ENCODE measurements at regions not wholly inside any gene's neighbourhood (a gene's known extent, or its start where the extent isn't known, plus 50 kb on each side); places are given as distances from the start of the nearest gene placed in this dataset.

DNA sequence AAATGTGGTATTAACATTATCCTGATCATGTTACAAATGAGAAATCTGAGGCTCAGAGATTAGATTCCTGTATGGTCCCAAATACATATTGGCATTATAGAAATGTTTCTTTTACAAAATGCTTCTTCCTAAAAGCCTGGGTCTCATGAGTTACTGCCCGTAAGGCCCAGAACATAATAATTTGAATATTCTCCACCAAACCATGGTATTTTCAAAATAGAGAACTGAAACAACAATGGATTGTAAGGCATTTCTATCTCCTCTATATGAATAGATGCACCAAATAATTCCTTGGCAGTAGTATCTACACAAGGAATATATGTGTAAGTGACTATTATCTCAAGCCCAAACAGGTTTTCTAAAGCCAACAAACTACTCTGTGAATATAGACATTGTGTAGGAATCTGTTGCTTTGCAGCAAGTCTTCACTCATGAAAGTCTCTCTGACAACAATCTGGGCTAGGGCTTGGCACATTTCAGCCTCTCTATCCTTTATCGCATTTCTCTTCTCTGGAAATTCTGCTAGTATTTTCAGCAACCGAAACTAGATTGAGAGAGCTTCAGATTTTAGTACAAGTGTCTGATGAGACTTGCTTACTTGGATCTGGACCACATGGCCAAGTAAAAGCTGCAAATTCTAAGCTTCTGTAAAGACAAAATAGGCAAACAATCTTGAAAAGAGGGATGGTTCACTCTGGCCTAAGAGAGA is 112.8 kb upstream of the ARHGAP20 start:
- DNase-seq: no peak

DNA sequence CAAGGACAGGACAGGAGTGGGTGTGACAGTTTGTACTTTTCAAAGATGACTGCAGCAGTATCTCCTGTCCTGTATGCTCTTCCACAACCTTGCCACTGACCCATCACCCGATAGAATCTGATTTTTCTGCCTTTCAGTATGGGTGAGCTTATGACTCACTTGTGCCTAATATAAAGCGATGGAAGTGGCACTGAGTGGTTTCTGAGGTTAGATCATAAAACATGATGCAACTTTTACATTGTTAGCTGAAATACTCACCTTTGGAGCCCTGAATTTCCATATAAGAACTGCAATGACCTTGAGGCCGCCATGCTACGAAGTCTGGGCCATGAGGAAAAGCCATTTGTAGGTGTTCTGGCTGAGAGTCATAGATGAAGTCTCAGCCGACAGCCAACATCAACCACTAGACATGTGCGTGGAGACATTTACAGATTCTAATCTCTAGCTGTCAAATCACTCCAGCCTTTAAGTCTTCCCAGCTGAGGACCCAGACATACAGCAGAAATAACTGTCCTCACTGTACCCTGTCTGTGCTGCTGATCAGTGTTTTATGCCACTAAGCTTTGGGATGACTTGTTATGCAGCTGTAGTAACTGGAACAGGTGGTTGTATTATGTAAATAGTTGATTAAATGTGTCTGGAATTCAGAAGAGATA is 105.9 kb upstream of the ARHGAP20 start:
- DNase-seq: no peak

DNA sequence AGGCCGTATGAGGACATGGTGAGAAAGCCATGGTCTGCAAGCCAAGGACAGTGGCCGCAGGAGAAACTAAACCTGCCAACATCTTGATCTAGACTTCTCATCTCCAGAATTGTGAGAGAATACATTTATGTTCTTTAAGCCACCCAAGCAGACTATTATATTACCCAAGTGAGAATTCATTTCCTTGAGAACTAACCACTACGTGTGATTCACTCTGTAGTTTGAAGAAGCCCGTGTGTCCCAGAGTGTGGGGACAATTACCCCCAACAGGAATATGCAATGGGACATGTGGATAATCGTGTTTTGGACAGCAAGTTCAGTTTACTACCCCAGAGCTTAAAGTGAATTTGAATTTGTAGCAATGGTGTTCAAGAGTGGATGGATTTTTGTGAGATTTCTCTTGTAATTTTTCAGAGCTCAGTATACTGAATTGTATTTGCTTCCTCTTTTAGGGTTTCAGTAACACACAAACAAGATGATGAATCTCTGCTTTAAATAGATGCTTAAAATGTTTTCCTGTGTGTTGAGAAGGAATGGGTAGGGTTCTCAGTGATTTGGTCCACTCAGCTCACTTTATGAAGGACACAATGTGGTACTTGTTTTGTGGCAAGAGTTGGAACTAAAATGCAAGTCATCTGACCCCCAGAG is 100.0 kb upstream of the ARHGAP20 start:
- no peak for DNase-seq

DNA sequence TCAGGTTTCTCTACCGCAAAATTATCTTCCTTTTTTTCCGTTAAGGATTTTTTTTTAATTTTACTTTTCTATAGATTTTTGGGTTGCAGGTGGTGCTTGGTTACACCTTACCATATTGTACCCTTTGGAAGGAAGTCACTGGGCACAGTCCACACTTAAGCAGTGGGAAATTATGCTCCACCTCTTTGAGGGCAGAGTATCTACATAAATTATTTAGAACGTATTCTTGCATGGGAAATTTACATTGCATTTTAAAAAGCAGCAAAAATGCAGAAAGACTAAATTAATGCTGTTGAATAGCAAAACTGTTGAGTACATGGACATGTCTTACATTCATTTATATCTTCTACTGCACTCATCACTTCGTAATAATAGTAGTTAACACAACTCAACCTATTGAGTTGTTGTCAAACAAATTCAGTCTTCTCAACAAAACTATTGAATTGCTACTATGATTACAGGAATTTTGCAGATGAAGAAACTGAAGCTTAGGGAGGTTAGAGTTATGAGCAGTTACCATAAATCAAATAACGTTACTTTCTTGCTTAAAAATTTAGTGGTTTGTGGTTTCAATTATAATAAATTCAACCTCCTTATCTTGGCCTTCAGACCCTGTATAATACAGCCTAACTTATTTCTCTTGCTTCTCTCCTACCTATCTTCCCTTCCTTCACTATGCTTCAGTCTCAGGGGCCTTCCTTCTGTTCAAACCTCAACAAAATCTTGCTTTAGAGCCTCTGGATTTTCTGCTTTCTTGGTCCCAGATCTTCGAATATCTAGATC is 97.4 kb upstream of the ARHGAP20 start:
- DNase-seq: no peak

DNA sequence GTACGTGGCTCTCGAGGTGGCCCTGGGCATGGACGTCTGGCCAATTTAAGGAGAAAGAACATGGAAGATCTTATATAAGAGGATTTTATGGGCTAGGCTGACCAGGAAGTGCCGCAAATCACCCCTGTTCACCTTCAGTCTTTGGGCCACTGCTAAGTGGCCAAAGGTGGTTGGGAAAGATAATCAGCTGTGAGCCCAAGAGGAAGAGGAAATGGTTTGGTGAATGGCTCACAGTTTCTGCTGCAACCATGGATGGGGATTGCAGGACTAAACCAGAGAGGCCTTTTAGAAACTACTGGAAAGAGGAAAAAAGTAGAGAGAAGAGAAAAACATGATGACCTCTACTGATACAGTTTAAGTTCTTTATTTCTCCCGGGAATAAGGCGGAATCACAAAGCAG is 96.0 kb upstream of the ARHGAP20 start:
- no peak for DNase-seq

DNA sequence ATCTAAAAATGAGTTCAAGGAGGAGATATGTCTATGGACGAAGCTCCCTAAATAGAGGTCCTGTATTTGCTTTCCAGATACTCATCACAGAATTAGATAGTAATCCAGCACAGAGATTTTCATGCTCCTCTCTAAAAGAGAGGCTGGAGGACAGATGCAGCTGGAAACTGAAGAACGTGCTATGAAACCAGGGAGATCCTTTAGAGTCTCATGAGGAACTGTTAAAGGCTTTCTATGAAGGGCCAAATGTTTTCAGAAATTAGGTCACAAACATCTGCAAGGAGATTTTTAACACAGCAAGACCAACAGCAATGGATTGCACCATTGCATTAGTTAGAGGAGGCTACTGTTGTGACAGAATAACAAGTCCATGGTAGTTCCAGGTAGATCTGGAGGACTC is 95.6 kb upstream of the ARHGAP20 start:
- DNase-seq: no peak

DNA sequence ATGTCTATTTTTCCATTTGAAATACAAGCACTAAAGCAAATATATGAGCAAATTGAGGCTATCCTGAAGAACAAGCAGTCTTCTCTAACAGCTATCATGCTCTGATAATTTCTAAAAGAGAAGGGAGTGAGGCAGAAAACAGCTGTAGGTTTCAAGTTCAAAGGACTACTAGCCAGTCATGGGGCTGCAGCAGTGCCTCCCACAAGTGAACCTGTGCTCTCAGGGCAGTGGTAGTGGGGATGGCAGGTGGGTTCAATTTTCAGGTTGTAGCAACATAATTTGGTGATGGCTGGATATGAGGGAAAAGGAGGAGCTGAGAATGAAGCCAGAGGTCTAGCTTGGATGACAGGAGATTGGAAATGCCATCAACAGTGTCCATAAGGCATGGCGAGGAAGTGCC is 93.5 kb upstream of the ARHGAP20 start:
- no peak for DNase-seq

DNA sequence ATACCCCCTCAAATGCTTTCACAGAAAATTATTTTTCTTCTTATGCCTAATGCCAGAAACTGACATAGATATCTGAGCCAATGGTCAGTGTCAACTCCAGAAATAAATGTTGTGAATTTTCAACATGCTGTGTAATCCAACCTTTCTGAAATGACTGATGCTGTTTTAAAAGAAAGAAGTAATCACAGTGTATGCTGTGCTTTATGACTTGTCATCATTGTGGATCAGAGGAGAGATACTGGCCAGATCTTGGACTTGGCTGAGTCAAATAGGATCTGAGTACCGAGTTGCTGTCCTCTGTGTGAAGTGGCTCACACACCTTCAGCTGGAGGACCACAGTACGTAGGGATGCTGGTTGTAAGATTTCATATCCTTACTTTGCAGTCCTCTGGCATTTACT is 89.9 kb upstream of the ARHGAP20 start:
- no peak for DNase-seq

DNA sequence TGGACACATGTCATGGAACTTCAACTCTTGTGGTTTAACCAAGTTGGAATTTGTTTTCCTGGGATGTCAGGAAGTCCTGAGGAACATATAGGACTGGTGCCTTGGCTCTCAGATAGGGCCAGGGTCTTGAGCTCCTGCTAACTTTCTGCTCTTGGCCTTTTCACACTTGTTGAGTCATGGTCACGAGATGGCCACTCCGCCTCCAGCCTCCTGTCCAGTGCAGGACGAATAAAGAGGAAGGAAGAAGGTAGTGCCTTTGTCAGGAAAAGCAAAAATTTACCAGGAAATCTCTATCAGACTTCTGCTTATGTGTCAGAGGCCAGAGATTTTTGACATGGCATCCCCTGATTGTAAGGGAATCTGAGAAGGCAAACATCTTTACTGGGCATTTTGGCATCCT is 89.1 kb upstream of the ARHGAP20 start:
- DNase-seq: peak; percentile 7

DNA sequence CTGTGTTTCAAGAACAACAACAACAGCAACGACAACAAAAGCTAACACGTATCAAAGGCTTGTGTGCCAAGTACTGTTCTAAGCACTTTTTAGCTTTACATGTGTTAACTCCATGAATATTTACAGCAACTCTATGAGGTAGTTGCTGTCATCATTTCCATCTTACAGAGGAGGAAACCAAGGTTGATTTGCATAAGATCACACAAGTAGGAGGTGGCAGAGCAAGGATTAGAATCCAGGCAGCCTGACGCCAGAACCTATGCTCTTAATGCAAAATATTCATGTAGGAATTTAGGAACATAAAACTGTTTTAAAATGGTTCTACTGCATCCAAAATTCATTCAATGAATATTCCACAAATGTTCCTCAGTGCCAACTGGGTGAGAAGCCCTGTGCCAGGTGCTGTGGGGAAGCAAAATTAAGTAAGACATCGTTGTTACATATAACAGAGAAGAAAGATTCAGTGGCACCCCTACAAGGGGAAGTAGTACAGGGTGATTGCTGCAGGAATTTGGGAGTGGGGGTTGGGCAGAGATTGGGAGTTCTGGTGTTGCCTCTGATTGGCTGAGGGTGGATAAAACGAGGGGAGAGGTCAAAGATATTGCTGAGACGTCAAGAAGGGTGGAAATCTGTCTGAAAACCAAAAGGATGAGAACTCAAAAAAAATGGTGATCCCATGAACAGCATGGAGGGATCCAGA is 86.1 kb upstream of the ARHGAP20 start:
- DNase-seq: no peak

DNA sequence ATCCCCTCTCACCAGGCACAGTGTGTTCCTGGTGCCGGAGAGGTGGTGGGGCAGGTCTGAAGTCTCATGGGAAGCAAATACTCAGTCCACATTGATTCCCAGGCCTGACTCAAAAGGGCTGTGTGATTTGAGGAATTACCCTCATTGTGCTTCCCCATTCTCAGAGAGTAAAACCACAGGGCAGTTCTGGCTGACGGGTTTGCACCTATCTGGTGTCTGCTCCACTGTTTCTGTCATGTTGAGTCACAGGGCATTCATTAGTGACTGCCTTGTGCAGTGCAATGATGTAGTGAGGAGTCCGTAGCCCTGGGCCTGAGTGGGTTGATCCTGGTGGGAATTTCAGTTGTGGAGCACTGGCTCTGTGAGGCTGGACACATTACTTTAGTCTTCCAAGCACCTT is 85.2 kb upstream of the ARHGAP20 start:
- peak; percentile 48 for DNase-seq

DNA sequence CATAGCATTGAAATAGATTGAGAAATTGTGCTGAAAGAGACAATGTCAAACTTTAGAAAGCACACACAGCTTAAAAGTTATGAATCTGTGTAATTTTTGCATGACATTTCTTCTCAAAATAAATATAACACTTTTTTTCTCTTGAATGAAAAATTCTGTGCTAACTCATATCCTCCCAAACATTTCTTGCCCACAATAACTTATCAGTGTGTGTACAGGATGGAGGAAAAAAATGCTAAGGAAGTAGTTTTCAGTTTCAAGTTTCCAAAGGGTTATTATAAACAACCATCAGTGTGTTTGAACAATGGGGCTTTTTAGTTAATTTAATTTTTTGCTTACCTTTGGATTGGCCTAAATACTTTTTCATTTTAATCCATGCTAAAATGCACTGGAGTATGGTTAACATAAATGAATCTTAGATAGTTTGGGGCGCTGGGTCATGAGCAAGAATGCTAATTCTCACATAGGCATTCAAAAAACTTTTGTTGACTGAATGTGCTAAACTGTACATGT is 82.9 kb upstream of the ARHGAP20 start:
- no peak for DNase-seq

DNA sequence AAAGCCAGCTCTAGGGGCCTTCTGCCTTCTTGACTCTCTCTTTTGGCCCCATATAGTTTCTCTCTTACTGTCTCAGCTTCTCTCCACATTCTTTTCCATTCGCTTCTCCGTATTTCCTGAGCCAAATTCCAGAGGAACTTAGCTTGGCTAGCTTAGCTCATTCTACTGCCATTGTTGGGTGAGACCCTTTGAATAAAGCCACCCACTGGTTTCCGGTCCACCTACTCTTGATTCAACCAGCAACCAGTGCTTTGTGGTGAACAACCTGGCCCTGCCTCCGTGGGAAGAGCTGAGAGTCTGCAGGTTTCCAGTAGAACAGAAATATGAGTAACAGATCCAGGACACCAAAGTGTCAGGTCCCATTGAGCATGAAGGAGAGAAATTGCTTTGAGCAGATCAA is 81.3 kb upstream of the ARHGAP20 start:
- no peak for DNase-seq

DNA sequence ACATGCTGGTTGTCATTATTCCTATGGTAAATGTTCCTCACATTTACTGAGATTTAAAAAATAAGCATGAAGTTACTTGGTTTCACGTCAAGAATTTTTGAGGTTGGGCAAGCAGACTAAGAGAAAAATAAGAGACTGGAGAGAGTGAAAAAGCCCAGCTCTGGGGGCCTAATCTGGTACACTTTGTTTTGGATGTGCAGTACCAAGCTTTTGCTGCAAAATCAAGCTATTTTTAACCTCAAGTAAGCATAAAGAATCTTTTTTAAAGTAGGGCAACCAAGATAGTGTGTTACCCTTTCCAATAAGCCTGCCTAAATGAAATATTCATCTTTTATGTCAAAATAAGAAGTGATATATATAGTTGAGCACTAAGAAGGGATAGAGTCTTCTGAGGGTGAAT is 79.4 kb upstream of the ARHGAP20 start:
- no peak for DNase-seq

DNA sequence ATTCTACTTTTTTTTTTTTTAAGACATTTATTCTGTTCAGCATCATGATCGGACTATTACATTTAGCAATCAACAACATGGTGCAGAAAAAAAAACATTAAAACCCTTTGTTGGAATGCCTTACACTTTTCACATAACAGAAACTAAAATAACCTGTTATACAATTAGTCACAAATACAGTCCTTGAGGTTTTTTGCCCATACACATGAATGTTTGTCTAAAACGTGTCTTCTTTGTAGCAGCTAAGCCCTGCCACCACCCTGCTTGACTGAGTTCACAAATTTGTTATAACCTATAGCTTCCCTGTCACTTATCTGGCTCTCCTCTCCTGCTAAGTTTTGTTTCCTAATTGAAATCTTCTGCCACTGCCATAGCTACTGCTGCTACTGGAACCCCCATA is 75.4 kb upstream of the ARHGAP20 start:
- DNase-seq: no peak

DNA sequence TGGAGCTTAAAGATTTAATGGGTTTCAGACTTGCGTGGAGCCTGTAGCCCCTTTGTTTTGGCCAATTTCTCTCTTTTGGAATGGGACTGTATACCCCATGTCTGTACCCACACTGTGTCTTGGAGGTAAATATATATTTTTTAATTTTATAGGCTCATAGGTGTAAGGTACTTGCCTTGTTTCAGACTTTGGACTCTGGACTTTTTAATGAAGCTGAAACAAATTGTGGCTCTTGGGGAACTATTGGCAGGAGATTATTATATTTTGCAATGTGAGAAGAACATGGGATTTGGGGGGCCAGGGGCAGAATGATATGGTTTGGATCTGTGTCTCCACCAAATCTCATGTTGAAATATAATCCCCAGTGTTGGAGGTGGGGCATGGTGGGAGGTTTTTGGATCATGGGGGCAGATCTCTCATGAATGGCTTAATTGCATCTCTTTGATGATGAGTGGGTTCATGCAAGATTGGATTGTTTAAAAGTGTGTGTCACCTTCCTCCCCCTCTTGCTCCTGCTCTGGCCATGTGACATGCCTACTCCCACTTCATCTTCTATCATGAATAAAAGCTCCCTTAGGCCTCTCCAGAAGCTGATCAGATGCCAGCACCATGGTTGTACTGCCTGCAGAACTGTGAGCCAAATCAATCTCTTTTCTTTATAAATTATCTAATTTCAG is 74.1 kb upstream of the ARHGAP20 start:
- DNase-seq: no peak

DNA sequence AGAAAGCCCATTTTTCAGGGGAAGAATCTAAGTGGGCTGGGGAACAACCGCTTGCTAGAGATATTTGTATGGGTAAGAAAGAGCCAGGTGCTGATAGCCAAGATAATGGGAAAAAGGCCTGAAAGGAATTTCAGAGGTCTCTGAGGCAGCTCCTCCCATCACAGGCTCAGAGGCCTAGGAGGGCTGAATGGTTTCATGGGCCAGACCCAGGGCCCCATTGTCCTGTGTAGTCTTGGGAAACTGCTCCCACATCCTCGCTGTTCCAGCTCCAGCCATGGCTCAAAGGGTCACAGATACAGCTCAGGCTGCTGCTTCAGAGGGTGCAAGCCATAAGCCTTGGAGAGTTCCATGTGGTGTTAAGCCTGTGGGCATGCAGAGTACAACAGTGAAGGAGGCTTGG is 73.2 kb upstream of the ARHGAP20 start:
- DNase-seq: no peak

DNA sequence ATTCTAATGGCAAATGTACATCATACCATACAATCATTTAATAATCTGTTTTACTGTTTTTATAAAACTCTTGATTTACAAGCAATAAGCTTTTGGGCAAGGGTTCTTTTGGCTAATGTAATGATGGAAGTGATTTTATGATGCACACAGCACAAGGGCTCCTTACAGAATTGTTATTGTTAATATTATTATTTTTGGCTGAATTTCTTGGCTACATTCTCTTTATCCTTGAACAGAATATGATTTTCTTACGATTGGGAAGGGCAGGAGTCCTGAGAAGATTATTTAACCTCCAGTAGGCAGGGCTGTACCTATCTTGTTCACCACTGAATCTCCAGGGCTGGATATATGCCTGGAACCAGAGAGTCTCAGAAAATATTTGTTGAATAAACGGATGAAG is 70.4 kb upstream of the ARHGAP20 start:
- no peak for DNase-seq

DNA sequence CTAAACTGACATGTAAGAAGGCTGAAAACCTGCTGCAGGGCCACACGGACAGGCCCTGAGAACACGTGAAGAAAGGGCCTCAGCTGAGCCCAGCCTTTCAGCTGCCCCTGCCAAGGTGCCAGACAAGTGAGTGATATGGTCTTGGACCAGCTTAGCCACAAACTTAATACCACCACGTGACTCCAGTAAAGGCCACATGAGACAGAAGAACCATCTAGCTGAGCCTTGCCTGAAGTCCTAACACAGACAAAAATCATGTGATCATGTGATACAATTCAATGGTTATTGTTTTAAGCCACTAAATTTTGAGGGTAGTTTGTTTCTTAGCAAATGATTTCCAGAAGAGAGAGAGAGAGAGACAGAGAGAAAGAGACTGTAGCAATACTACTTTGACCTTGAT is 66.9 kb upstream of the ARHGAP20 start:
- DNase-seq: no peak

DNA sequence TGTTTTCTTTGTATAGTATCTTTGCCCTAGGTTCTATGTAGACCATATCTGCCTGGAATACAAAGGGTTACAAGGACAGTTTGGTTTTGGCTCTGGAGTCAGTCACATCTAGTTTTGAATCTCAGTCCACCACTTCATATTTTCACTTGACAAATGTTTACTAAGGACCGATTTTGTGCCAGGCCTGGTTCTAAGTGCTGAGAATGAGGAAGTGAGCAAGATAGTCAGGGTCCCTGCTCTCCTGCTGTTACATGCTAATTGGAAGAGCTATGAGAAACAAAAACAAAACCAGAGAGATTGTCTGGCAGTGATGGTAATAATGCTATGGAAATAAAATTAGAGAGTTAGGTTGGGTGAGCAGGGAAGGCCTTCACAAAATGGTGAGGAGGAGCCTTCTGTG is 66.1 kb upstream of the ARHGAP20 start:
- DNase-seq: peak; percentile 7

DNA sequence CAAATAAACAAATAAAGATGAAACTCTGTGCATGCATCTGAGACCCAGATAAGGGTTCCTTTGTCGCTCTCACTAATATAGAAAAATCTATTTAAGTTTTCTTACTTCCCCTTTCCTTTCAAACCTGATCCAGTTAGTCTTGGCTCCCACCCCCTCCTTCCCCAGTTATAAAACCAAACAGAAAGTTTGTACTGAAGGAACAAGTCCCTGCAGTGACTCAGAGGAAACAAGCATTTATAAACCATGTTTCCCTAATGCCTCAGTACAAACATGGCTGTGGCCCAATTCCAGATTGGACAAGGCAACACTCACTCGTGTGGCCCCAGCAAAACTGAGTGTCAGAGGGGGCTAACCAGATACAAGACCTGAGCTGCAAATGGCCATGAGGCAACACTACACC is 65.5 kb upstream of the ARHGAP20 start:
- no peak for DNase-seq

DNA sequence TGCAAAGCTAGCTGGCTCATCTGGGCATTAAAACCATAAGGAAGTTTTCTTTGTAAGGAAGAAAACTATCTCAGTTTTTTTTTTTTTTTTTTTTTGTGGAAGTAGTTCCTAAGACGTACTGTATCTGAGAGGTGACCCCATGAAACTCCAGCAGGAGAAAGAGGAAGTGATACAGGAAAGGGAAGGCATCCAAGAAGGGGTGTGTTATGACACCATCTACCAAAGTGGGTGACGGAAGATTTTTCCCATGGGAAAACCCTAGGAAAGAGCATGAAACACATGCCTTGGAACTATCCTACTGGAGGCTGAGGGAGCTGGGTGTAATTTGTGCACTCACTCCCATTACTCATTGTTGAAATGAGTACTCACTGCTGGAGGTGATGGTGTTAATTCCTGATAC is 63.8 kb upstream of the ARHGAP20 start:
- no peak for DNase-seq

Measured in CD4-positive, alpha-beta T cell treated with Interferon gamma for 1 hour (primary cell).